COR-L47 (cell line): ENCODE measurements at regions not wholly inside any gene's neighbourhood (a gene's known extent, or its start where the extent isn't known, plus 50 kb on each side); places are given as distances from the start of the nearest gene placed in this dataset.

Experiments used
- DNase-seq: peaks from one replicate; lab custom pipeline; 2025; lab: John Stamatoyannopoulos, UW

DNA sequence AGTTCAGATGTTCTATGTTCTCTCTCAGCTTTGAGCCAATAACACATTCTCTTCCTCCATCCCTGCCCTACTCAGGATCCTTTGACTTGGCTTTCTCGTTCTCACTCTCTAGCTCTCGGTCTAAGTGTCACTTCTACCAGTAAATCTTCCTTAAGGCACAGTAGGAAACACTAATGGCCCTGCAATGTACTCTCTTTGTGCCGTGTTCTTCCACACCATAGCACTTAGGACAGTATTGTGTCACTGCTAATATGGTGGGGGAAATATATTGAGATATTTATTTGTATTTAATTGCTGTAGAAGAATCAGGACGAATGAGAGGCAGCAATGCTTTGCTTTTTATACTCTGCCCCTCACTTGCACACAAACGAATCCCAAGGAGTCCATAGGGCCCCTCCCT, 493.1 kb downstream of the SHISA9 start:
- DNase-seq: no peak

DNA sequence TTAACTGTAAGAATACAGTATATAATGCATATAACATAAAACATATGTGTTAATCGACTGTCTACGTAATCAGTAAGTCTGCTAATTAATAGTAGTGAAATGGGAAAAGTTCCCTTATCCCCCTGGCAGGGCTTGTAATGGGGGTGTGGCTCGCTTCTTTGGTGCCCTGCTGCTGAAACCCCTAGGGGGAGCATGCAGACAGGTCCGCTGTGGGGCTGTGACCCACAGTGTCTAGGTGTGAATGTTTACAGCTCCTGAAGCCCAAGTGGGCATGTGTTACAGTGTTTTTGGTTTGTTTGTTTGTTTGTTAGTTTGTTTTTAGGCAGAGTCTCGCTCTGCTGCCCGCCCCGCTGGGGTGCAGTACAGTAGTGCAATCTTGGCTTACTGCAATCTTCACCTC, 495.7 kb downstream of the SHISA9 start:
- DNase-seq: no peak

DNA sequence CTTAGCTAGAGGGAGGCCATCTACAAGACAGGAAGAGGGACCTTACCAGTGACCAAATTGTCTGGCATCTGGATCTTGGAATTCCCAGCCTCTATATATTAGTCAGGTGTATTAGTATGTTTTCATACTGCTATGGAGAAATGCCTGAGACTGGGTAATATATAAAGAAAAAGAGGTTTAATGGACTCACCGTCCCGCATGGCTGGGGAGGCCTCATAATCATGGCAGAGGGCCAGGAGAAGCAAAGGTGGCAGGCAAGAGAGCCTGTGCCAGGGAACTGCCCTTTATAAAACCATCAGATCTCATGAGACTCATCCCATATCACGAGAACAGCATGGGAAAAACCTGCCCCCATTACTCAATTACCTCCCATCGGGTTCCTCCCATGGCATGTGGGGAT, 500.2 kb downstream of the SHISA9 start:
- no peak for DNase-seq

DNA sequence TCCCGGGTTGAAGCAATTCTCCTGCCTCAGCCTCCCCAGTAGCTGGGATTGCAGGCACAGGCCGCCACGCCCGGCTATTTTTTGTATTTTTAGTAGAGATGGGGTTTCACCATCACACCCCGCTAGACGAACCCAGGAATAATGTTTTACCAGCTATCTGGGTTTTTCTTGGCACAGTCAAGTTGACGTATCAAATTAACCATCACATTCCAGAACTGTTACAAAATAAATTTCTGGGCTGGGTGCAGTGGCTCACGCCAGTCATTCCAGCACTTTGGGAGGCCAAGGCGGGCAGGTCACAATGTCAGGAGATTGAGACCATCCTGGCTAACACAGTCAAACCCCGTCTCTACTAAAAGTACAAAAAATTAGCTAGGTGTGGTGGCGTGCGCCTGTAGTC, 501.2 kb downstream of the SHISA9 start:
- DNase-seq: no peak

DNA sequence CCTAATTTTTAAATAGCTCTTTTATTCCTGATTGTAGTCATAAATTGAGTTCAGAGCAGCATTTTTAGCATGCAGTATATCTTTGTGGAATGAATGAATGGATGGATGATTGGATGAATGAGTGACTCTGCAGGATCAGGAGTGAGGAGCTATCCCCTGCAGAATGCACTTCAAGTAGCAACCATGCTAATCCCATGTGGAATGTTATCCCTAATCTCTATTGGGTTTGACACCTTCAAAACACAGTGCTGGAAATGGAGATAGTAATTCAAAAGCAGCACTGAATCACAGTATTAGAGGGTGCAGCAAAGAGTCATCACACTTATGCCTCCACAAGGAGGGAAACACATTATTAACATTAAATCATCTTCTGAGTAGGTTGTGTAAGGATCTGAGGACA, 501.9 kb downstream of the SHISA9 start:
- DNase-seq: no peak

DNA sequence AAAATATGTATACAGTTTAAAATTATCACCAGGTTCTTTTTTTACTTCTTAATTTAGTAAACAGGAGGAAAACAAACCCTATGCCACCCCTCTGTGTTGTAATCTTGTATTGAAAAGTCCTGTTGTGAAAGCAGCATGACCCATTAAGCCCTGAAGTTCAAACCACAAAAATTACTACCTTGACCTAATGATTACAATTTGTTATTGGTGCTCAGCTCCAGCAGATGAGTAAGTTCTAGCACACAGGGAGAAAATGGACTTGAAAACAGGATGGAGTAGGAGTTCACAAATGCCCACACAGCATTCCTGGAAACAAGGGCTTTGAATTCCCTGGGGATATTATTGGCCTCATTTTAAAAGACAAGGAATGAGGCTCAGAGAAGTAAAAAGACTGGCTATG, 505.8 kb upstream of the ERCC4 start:
- no peak for DNase-seq

DNA sequence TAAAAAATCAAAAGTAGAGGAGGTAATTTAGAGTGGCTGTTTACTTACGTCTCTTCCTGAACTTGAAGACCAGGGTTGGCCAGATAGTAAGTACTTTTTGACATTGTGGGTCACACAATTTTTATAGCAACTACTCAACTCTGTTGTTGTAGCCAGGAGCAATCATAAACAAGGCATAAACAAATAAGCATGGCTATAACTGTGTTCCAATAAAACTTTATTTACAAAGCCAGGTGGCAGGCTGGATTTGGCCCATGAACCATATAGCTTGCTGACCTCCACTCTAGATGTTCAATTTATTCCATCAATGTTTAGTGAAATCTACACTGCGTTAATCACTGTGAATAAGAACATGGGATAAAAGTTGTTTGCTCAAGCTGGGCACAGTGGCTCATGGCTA, 500.4 kb upstream of the ERCC4 start:
- DNase-seq: no peak

DNA sequence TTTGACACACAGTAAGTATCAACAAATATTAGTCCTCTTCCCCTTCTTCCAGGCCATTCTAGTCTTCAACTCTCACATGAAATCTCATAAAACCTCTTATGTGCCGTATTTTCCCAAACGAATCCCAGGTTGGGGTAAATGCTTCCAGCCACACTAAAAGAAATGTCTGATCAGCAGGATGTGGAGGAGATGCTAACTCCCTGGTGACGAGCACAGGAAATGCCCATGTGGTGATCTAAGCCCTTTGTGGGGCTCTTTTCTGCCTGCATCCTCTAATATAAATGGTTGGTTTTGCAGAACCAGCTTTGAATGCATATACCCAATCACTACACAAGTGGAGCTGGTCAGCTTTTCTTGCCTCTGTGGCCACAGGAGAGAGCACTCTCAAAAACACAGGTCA, 498.2 kb upstream of the ERCC4 start:
- no peak for DNase-seq

DNA sequence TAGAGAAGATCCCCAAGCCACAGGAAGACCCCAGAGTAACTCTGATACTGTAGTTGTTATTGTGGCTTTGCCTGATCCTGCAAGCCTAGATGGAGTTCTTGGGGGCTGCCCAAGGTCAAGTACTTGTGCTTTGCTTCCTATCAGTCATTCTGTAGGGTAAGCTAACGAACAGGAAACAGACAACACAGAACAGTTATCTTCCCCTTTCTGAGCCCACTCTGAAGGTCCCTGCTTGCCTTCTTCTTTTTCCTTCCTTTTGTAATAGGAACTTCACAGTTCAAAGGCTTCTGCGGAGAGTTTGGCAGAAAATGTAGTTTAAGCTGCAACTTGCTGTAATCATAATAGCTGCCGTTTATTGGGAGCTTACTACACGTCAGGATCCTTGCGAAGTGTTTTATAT, 494.1 kb upstream of the ERCC4 start:
- DNase-seq: no peak

DNA sequence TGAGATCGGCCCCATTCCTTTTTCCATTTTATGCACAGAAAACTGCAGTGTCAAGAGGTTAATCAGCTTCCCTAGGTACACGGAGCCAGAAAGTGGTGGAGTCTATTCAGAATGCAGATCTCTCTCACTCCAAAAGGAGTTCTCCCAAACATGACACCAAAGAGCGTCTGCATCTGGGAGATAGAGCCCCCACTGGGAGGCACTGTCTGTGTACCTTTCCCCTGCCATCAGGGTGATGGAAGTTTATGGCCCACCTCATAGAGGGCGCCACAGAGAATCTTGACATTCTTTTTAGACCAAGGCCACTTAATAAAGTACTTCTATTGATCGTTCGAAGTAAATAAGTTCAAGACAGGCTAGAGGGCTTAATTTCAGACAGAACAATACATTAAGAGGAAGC, 493.7 kb upstream of the ERCC4 start:
- no peak for DNase-seq

DNA sequence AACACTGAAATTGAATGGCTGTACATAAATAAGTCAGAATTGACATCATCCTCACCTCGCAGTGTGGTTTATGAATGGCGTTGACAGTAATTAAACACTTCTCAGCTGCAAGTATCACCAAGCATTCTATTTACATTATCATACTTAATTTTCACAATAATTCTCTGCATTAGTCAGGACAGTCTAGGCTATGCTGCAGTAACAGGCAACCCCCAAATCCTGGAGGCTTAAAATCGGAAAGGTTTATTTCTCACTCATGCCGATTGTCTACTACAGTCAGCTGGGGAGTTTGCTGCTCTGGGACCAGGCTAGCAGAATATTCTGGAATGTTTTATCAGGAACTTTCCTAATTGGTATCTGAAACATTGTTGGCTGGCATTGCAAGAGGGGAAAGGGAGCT, 493.2 kb upstream of the ERCC4 start:
- no peak for DNase-seq

DNA sequence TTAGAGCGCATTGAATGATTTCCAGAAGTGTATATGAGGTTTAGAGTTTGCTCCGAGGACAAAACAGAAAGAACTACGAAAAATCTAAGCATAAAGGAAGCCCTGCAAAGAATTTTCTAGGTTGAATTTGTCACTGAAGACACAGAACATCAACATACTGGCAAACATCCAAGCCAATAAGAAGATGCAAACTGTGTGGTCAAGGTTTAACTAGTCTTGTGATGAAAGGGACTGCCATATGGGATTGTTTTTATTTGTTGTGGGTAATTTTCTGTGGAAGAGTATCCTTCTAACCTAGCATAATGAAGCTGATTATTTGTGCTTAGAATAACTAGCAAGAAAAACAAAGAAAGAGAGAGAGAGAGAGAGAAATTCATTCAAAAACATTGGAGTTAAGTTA, 492.0 kb upstream of the ERCC4 start:
- no peak for DNase-seq

DNA sequence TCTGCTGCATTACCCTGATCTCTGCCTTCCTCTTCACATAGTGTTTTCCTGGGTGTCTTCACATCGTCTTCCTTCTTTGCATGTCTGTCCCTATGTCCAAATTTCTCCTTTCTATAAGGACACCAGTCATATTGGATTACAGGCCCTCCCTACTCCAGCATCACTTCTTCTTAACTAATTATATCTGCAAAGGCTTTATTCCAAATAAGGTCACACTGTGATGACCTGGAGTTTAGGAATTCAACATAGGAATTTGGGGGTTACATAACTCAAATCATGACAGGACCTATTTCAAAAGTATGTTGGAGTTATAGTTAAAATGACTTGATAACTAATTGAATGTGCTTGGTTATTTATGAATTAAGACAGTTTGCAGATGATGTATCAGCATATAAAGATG, 490.5 kb upstream of the ERCC4 start:
- DNase-seq: no peak

DNA sequence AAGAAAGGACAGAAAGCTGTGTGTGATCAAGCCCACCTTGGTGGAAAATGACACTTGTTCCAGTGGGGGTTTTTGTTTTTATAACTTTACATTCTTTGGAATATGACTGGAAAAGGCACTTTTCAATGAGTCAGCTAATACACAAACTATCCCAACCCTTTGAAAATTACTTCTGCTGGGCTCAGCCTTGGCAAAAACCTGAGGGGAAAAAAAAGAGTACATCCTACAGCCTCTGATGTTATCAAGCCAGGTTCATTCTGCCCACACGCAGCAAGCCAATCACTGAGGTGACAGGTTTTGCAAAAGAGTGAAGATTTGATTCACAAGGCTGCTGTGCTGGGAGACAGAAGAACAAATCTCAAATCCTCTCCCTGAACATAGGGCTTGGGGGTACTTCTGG, 484.5 kb upstream of the ERCC4 start:
- DNase-seq: no peak

DNA sequence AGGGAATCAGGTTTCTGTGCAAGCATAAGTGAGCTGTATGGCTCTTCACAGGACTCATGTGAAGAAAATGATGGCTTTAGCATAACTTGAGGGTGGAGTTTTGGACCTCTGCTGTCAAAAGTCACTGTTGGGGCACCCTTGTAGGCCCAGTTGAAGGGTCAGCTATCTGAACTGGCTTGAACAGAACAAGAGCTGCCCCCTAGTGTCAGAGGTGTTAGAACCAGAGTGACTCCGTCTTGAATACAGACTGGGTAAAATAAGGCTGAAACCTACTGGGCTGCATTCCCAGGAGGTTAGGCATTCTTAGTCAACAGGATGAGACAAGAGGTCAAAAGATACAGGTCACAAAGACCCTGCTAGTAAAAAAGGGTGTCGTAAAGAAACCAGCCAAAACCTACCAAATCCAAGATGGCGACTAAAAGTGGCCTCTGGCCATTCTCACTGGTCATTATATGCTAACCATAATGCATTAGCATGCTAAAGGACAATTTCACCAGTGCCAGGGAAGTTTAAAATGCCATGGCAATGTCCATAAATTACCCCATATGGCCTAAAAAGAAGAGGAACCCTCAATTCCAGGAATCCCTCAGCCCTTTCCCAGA, 484.0 kb upstream of the ERCC4 start:
- no peak for DNase-seq

DNA sequence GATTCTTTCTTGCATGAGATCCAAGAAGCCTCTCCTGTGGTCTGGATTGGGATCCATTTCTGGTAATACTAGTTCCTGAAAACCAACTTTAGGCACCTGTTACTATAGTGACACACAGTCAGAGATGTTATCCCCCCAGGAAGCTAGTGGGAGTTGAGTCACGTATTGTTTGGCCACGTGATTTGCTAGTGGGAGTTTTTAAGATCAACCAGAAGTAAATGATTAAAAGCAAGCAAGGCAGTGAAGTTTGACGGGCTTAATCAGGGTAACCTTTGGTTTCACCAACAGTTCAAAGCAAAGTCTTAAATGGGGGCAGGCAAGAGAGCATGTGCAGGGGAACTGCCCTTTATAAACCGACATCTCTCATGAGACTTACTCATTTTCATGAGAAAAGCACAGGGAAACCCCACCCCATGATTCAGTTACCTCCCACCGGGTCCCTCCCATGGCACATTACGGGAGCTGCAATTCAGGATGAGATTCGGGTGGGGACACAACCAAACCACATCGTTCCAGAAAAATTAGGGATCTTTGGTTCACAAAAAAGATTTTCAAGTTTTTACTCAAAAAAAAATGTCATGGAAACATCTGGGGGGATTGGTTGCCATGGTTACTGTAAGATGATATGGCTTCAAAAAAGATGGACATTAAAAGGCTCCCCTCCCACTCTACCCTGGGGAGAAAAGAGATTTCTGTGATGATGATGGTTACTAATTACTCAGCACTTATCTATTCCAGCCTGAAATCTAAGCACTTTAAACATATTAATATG, 483.1 kb upstream of the ERCC4 start:
- DNase-seq: no peak

DNA sequence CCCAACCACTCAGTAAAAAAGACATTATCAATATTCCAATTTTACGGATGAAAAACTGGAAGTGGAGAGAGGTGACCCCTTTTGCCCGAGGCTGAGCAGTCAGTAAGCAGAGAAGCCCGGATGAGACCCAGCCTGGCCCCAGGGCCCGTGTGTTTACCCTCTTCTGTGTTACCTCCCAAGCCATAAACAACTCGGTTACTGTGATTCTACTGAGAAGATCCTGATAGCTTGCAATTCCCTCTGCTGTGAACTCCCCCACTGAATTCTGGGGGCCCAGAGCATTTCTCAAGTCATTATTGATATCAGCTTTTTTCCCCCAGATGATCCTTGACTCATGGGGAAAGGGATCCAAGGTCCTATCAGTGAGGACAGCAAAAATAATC, 482.6 kb upstream of the ERCC4 start:
- DNase-seq: no peak

DNA sequence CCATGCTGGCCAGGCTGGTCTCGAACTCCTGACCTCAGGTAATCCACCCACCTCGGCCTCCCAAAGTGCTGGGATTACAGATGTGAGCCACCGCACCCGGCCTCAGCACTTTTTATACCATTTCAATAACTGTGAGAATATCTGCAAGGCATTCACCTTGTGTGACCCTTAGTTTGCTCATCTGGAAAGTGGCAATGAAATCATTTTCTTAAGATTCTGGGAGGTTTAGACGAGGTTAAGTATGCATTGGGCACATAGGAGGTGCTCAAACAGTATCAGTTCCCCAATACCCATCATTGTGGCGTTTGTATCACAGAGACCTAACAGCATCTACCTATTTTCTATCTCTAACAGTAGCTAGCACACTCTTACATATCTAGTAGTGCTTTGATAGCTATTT, 481.9 kb upstream of the ERCC4 start:
- no peak for DNase-seq

DNA sequence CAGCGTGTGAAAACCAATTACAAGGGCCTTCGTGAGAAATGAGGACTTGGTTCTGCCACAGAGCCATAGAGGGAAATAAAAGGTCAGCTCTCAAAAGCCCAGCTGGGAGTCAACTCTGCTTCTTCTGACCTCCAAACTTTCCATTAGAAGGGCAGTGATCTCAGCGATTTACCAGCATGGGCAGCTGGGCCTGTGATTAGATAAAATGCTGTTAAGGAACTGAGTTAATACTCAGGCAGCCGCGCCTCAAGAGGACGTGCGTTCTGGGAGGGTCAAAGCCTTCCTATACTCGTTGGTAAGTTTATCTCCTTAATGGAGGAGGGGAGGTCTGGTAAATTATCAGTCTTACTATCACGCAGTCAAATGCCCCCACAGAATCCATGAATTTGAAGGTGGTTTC, 480.2 kb upstream of the ERCC4 start:
- no peak for DNase-seq

DNA sequence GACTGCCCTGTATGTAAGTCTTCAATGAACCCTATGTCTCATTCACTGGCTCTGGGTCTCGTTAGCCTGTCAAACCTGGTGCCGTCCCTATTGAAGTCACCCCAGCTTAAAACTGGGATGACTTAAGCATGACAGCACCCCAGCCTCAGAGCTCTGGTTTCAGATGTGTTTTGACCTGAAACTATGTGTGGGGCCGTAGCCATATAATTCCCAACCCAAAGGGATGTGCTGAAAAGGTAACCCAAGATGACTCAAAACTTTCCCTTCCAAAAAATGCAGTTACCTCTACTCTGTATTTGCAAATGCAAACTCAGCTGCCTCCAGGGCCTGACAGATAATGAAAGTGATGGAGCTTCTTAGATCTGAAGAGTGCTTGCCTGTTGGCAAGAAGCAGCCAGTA, 478.3 kb upstream of the ERCC4 start:
- DNase-seq: no peak

DNA sequence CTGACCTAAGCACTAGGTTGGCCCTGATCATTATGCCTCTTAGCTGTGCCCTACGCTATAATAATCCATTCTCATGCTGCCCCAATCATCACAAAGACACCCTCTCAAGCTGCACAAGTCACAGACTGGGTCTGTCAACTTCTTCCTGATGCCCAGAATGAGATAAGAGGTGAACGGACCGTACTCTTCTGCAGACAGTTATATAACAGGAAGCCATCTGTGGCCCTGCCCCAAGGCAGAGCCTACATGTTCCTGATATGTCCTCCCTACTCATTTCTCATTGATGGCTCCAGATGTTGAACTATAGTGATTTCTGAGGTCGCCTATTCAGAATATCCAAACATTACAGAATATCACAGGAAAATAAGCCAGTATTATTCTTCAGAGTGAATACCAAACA, 471.6 kb upstream of the ERCC4 start:
- no peak for DNase-seq

DNA sequence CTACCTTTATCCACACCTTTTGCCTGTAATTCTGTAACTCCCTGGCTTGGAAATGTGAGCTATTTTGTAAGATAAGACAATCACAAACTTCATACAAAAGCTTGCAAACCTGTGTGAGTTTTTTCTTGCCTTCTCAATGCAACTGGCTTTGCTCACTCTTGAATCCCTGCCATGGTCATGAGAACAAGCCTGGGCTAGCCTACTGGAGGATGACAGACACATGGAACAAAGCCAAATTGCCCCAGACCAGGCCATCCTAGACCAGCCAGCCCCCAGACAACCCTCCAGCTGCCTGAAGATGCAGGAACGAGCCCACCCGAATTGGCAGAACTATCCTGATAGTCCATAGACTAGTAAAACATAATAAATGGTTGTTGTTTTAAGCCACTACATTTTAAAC, 466.6 kb upstream of the ERCC4 start:
- DNase-seq: no peak

DNA sequence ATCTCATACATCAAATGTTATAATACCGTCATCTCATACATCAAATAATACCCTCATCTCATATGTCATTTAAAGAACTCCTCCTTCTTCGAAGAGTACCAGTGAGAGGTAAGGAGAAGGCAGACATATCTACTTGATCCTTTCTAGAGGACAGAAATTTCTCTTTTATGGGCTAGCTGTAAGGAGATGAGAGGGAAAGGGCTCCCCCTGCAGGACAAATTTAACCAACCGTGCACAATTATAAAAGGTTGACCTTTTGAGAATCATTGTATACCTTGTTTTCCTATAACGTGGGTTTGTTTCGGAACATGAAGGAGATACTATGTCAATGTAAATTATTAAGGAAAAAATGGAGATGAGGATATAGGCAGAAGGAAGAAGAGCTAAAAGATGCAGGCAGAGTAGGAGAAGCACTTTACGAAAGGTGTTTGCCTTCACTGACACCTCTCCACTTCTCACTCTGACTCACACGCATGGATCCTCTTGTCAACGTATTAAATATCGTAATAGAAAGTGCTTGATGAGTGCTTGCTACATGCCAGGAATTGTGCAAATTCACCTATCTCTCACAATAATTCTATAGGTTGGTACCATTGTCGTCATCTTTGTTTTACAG, 465.9 kb upstream of the ERCC4 start:
- peak; percentile 1 for DNase-seq

DNA sequence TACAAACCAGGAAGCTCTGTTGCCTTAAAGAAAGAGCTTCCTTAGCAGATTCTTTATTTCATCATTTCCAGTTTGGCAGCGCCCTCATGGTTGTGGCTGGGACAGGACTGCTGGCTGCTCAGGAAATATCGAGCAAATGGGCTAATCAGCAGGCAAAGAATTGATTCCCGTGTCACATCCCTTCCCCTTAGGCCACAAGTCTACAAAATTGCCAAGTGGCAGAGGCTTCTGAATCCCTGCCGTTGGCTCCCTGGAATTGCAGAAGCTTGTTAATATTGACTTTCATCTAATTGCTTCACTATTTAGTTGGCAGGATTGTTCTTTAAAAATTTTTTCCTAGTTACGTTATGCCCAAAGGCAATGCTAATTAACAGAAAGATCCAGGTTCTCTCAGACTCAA, 456.3 kb upstream of the ERCC4 start:
- DNase-seq: no peak
